ENCODE measurements at regions not wholly inside any gene's neighbourhood (a gene's known extent, or its start where the extent isn't known, plus 50 kb on each side); places are given as distances from the start of the nearest gene placed in this dataset.

GRCh38 chr10:132482090-132482800 lies 55.3 kb upstream of the INPP5A start:
- intact Hi-C loops (cut with DNase I; ENCODE audit: low total_unique reads), result no loop called here
- DNase-seq (ENCODE audit: low spot score in 2 of 2), result peak in 1 of 2 donors; percentile 66
- no peak overlapping the region for H3K4me3 ChIP-seq (ENCODE audit: low read depth, poor library complexity, severe bottlenecking)

DNA sequence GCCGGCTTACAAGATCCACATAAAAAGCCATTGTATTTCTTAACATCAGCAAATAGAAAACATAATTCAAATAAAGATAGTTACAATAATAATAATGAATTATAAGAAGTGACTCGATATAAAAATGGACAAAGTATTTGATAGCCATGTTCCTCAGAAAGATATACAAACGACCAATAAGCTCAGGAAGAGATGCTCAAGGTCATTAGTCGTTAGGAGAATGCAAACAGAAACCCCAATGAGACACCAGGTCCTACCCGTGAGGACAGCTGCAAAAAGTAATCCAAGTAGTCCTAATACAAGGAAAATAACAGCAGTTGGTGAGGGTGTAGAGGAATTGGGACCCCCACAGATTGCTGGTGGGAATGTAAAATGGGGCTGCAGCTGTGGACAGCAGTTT lies 54.2 kb upstream of the INPP5A start:
- intact Hi-C loops (cut with DNase I; ENCODE audit: low total_unique reads), result no loop called here
- DNase-seq (ENCODE audit: low spot score in 2 of 2), result no peak
- TF ChIP-seq CTCF (IDR thresholded peaks at IDR 0.05) (no peak), POLR2A (IDR thresholded peaks at IDR 0.05) (no peak)
- H3K4me3 ChIP-seq (ENCODE audit: low read depth, poor library complexity, severe bottlenecking), result no peak overlapping the region
- 86 to 88% methylated on average over 5 of the region's 5 CpGs for WGBS, 2 donors

More at GRCh38 chr10:132482090-132482800, 55.3 kb upstream of the INPP5A start:
- WGBS, 2 donors, result 24 to 37% methylated on average over 14 of the region's 14 CpGs
- TF ChIP-seq POLR2A (IDR thresholded peaks at IDR 0.05) (no peak), CTCF (IDR thresholded peaks at IDR 0.05) (no peak)

GRCh38 chr10:132484922-132485321 lies 52.7 kb upstream of the INPP5A start:
- DNase-seq (ENCODE audit: low spot score in 2 of 2), result no peak
- no peak for TF ChIP-seq CTCF (IDR thresholded peaks at IDR 0.05)
- TF ChIP-seq POLR2A (IDR thresholded peaks at IDR 0.05), result no peak
- WGBS, 2 donors, result 95% methylated on average over 16 of the region's 16 CpGs
- H3K4me3 ChIP-seq (ENCODE audit: low read depth, poor library complexity, severe bottlenecking), result no peak overlapping the region
- intact Hi-C loops (cut with DNase I; ENCODE audit: low total_unique reads), result no loop called here

- no peak for DNase-seq (ENCODE audit: low spot score in 2 of 2)
- TF ChIP-seq POLR2A (IDR thresholded peaks at IDR 0.05) (no peak), CTCF (IDR thresholded peaks at IDR 0.05) (no peak)
- intact Hi-C loops (cut with DNase I; ENCODE audit: low total_unique reads), result no loop called here
- WGBS, 2 donors, result 94 to 96% methylated on average over 10 of the region's 10 CpGs
- no peak overlapping the region for H3K4me3 ChIP-seq (ENCODE audit: low read depth, poor library complexity, severe bottlenecking)
Observed at GRCh38 chr10:132485391-132485790, 52.2 kb upstream of the INPP5A start.

DNA sequence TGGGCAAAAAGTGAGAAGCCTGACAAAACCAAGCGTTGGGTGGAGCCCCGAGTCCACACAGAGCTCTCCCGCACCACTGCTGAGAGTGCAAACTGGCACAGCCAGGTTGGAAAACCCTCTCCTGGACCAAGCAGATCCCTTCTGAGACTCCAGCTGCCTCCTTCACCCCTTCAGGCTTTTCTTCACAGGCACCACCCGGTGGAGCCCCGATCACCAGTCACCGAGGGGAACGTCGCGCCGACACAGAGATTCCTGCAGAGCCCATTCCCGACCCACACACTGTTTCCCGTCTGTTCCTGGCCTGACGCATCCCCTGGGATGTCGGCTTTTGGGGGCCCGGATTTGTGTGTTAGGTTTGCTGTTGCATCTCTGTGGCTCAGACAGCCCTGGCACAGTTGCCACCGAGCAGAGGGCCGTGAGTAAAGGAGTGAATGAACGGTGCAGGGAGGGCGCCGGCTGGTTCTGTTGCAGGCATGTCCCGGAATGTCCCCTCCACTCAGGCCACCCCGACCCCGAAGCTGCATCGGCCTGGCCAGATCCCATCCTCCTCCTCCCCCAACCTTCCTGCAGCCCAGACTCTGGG lies 51.0 kb upstream of the INPP5A start:
- 92 to 94% methylated on average over 24 of the region's 24 CpGs for WGBS, 2 donors
- no peak for TF ChIP-seq POLR2A (IDR thresholded peaks at IDR 0.05)
- no peak for TF ChIP-seq CTCF (IDR thresholded peaks at IDR 0.05)
- no peak overlapping the region for H3K4me3 ChIP-seq (ENCODE audit: low read depth, poor library complexity, severe bottlenecking)
- no peak for DNase-seq (ENCODE audit: low spot score in 2 of 2)
- intact Hi-C loops (cut with DNase I; ENCODE audit: low total_unique reads), result no loop called here
